Hematopoietic multipotent progenitor cell treated with erythropoietin and hydrocortisone succinate and interleukin-3 and kit ligand, for 6 days (in vitro differentiated cells): ENCODE measurements at regions not wholly inside any gene's neighbourhood (a gene's known extent, or its start where the extent isn't known, plus 50 kb on each side); places are given as distances from the start of the nearest gene placed in this dataset.
"Not testable (repeated sequence)": the region's sequence is repeated elsewhere in the genome, so short reads cannot be mapped to it uniquely, and the experiment has no call there.

Source experiments
- DNase-seq: peaks from one replicate; pipeline ENCODE4 v3.0.0-alpha.2; 2015

- no peak for DNase-seq
Observed at GRCh38 chr10:60613434-60613833, 164.8 kb upstream of the CDK1 start.

DNA sequence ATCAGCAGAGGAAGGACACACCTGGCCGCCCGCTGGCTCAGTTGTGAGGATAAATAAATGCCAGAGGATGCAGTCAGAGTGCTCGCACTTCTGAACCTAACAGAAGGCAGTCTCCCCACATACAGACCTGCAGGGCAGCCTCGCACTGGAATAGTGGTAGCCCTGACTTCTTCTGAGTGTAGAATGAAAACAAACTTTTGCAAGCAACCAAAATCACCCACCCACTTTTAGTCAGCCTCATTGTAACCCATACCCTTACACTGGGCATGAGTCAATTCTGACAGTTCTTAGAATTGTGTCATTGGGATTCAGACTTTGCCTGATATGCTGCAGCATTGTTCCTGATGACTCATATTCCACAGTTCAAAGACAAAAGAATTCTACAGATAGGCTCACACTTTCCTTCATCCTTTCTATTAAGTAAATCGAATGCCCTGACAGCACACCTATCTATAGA lies 167.0 kb upstream of the CDK1 start:
- no peak for DNase-seq

DNA sequence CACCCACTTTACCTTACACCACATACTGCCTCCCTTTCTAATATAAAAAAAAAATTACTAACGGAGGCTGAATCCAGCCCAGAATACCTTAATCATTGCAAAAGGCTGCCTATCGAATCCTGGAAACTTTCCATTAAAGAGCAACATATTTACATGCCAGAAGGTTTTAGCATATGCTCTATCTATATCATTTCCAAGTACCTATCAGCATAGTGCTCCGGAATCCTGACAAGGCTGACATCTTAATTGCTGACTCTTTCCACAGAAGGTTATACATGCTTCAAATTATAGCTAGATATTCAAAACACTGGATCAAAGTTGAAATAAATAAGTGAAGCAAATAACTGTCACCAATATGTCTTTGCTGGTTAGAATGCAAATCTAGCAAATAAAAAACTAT lies 170.9 kb upstream of the CDK1 start:
- no peak for DNase-seq

- peak; percentile 74 for DNase-seq
Observed at GRCh38 chr10:60606343-60607080, 171.8 kb upstream of the CDK1 start.

DNA sequence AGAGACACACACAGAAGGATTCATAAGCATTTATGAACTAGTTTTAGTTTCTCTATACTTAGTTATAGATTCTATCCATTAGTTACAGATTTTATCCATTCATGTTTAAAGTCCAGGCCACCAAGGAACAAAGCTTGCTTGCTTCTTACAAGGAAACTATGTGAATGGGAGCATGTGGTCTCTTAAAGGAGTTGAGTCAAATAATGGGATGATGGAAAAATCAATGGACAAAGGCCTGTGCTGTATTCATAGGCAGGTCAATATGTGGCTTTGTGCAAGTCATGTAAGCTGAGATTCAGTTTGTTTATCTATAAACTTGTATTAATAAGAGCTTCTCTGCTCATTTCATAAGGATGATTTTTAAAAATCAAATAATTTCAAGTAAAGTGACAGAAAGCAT lies 172.8 kb upstream of the CDK1 start:
- DNase-seq = no peak

GRCh38 chr10:60604342-60604741 lies 173.9 kb upstream of the CDK1 start:
- no peak for DNase-seq

GRCh38 chr10:60597513-60597912 lies 180.8 kb upstream of the CDK1 start:
- no peak for DNase-seq

GRCh38 chr10:60595852-60596251 lies 182.4 kb upstream of the CDK1 start:
- DNase-seq = no peak

DNA sequence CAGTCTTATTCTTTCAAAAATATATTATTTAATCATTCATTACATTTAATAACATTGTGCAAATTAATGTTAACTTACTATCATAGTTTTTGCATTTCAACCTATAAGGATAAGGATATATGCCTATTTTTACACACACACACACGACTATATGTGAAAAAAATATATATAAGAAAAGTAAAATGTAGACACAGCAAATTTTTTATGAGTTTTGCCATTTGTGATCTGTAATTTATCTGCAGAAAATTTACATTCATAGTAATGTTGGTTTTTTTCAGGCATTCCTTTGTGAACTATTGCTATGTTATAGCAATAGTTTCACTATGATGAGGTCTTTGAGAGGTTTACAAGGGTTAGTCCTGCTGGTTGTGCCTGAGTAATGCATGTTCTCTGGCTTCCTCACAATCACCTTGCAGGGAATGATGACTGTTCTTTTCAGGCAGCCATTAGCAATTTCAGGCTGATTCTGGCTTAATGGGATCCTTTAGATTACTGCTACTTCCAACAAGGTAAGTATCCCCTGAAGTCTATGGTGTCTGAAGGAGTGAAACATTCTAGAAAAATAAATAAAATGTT lies 183.7 kb upstream of the CDK1 start:
- no peak for DNase-seq

DNA sequence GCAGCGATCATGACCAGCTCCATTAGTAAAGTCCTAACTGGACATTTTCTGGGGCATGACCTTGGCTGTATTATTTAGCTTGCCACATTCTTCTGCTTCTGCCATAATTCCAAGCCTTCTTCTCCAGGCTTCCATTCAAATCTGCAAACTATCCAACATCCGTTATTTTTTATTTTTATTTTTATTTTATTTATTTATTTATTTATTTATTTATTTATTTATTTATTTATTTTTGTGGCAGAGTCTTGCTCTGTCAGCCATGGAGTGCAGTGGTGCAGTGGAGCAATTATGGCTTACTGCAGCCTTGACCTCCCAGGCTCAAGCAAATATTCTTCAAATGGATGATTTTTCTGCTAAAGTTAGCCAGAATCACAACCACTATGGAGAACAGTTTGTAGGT lies 187.2 kb upstream of the CDK1 start:
- DNase-seq = no peak

- DNase-seq = no peak
Observed at GRCh38 chr10:60589376-60589775, 188.9 kb upstream of the CDK1 start.

DNA sequence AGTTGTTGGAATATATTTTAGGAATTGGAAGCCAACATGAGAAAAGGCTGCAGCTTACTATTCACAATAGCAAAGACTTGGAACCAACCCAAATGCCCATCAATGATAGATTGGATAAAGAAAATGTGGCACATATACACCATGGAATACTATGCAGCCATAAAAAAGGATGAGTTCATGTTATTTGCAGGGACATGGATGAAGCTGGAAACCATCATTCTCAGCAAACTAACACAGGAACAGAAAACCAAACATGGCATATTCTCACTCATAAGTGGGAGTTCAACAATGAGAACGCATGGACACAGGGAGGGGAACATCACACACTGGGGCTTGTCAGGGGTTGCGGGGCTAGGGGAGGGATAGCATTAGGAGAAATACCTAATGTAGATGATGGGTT lies 192.1 kb upstream of the ANK3 start:
- not testable (repeated sequence) for DNase-seq

- no peak for DNase-seq
Observed at GRCh38 chr10:60578217-60578616, 188.5 kb upstream of the ANK3 start.

- no peak for DNase-seq
Observed at GRCh38 chr10:60576130-60577069, 186.7 kb upstream of the ANK3 start.

DNA sequence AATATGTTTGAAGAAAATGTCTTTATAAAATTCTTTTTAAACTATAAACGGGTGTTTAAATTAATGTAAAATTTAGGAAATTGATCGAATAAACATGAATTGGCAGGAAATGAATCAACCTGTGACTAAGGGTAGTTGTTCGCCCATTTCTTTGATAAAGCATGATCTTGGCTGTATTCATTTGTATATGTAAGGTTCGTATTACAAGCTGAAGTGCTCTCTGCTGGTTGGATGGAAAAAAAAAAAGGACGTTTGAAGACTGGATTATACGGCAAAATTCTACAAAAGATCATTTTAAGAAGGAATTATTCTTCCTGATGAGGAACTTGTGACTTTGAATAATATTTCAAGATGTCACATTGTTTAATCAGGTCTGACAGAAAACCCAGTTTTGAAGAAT lies 185.4 kb upstream of the ANK3 start:
- no peak for DNase-seq

DNA sequence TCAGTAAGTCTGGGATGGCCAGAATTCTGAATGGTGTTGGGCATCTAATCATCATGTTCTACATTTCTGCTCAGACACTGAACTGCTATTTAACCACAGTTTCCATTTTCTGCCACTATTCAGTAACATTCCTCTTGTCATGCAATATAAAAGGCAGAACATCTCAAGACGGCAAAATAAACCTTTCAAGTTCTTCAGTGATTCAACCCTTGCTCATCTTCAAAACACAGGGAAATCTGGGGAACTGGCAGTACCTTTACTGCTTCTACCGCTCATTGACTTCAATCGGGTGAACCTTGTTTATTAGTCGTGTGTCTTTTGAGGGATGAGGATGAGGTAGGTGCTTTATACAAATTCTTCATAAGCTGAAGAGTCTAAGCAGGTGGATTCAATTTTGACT lies 184.7 kb upstream of the ANK3 start:
- DNase-seq = no peak

GRCh38 chr10:60573336-60573735 lies 183.7 kb upstream of the ANK3 start:
- DNase-seq = no peak

DNA sequence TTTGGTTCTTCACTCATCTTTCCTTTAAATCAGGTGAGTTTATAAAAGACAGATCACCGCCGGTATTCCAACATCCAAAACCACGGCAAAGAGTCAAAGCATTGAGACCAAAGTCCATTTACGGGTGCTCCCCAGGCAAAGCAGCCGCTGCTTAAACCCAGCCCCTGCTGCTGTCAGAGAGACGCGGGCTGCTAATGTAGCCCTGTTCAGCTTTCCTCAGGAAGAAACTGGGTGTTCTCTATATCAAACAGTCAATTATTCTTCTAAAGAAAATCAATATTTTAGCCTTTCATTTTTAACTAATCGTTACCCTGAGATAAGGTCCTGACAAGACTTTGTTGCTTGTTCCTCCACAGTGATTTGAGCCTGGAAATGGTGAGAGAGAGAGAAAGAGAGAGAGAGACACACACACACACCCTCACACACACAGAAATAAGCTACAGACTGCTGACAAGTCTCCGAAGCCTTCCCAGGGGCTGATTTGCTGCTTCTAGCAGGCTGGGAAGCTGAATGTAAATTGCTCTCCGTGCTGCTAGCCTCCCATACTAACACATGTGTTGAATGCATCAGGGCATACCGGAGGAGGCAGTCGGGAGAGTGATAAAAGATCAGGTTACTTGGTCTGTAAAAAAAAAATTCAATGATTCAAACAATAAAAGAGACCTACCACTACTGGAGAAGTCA lies 183.0 kb upstream of the ANK3 start:
- peak; percentile 17 for DNase-seq

GRCh38 chr10:60570896-60571295 lies 181.2 kb upstream of the ANK3 start:
- DNase-seq = no peak

- DNase-seq = no peak
Observed at GRCh38 chr10:60570272-60570865, 180.7 kb upstream of the ANK3 start.

DNA sequence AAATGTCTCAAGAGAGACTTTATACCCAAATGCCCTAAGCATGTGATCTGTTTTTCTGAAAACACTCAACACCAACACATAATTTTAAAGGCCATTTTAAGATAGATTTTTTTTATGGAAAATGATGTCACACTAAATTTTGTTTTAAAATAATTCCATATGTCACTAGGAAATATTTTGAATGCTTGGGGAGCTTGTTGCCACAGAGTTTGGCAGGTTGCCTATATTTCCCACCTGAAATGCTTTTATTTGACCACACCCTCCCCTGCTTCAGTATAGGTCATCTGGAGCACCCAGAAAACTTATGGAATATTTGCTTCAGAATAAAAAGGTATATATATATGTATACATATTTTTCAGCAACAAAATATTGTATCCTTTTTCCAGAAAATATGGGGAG lies 180.0 kb upstream of the ANK3 start:
- no peak for DNase-seq

- DNase-seq = no peak
Observed at GRCh38 chr10:60566096-60566495, 176.4 kb upstream of the ANK3 start.

- DNase-seq = no peak
Observed at GRCh38 chr10:60565492-60565891, 175.8 kb upstream of the ANK3 start.
